ENCODE measurements at regions not wholly inside any gene's neighbourhood (a gene's known extent, or its start where the extent isn't known, plus 50 kb on each side); places are given as distances from the start of the nearest gene placed in this dataset.

DNA sequence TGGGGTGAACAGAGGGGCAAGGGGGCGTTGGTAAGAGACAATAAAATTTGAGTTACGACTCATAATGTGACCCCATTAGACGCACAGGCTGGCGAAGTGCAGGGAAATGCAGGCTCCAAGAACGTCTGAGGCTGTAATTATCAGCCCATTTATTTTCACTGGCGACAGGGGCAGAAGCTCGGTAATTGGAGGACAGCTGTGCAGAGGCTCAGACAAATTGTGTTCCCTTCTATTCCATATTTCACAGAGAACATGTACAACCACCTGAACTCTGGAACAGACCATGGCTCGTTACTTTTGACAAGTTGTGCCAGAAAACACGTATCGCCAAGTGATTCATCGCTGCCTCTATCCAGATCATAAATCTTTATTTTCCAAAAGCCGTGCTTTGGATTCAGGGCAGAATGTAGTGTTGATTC, 137.3 kb upstream of the FRMD4A start:
- H3K36me3 Mint-ChIP-seq (ENCODE audit: insufficient read depth) = no peaks in the 10 kb centered on the region
- peaks cover 59% of the 10 kb centered on the region for H3K27me3 Mint-ChIP-seq
- no peak overlapping the region for H3K4me3 Mint-ChIP-seq
- ATAC-seq (replicated peaks; ENCODE audit: extremely low read depth, poor library complexity, severe bottlenecking) (no peak), DNase-seq (ENCODE audit: low spot score in 2 of 2) (no peak)
- no peak overlapping the region for H3K27ac Mint-ChIP-seq (ENCODE audit: low read depth)
- H3K4me1 Mint-ChIP-seq = no peaks in the 10 kb centered on the region
- no peaks in the 10 kb centered on the region for H3K9me3 Mint-ChIP-seq

DNA sequence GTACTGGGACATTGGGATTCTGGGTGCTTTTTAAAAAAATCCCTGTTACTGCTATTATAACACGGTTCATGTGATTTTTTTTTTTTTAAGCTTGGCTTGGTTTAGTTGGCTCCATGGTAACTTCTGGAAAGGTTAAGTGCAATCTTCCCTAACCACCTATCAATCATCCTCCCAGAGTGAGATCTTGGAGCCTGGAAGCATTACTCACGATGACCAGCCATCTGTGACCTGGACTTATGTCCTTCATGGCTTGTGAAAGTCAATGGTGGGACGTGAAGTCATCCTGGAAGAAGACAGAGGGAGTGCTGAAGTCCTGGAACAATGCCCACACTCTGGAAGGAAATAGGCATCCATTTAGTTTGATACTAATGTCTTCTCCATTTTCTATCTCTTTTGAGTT, 135.5 kb upstream of the FRMD4A start:
- no peak overlapping the region for H3K27ac Mint-ChIP-seq (ENCODE audit: low read depth)
- ATAC-seq (replicated peaks; ENCODE audit: extremely low read depth, poor library complexity, severe bottlenecking) = no peak
- H3K4me3 Mint-ChIP-seq = no peak overlapping the region
- no peaks in the 10 kb centered on the region for H3K4me1 Mint-ChIP-seq
- DNase-seq (ENCODE audit: low spot score in 2 of 2) = no peak
- H3K9me3 Mint-ChIP-seq = no peaks in the 10 kb centered on the region
- H3K36me3 Mint-ChIP-seq (ENCODE audit: insufficient read depth) = no peaks in the 10 kb centered on the region
- H3K27me3 Mint-ChIP-seq = peaks cover 52% of the 10 kb centered on the region

DNA sequence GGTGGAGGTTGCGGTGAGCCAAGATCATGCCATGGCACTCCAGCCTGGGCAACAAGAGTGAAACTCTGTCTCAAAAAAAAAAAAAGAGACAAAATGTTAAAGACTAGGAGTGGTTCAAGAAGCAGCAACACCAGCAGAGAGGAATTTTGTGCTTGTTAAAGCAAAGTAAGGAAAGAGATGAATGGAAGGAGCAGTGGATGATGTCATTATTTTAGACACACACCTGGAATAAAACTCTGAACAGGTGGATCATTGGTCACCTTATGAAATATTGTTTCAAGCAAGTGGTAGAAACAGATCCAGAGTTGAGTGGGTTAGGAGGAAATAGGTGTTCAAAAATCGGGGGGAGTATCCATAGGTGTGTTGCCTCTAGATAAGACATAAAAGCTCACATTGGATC, 129.7 kb upstream of the FRMD4A start:
- ATAC-seq (replicated peaks; ENCODE audit: extremely low read depth, poor library complexity, severe bottlenecking) = no peak
- H3K4me3 Mint-ChIP-seq = no peak overlapping the region
- H3K36me3 Mint-ChIP-seq (ENCODE audit: insufficient read depth) = peaks cover 2% of the 10 kb centered on the region
- no peaks in the 10 kb centered on the region for H3K9me3 Mint-ChIP-seq
- H3K27ac Mint-ChIP-seq (ENCODE audit: low read depth) = no peak overlapping the region
- no peak for DNase-seq (ENCODE audit: low spot score in 2 of 2)
- no peaks in the 10 kb centered on the region for H3K4me1 Mint-ChIP-seq
- H3K27me3 Mint-ChIP-seq = peaks cover 30% of the 10 kb centered on the region

DNA sequence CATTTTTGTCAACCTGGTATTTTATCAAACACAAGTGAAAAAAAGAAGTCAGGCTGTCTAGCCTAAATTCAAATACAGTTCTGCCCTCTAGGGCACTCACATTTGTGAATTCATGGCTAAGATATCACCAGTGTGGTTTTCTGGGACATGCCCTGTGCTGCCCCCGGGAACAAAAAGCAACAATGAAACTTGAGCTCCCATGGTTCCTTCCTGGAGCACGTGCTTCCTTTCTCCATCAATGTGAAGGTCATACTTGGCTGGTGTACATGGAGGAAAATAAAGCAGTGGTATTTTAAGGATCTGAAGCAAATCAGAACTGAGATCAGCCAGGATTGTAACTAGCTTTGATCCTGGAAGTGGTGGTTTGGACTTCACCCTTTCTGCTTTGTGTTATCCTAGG, 128.9 kb upstream of the FRMD4A start:
- no peak overlapping the region for H3K27ac Mint-ChIP-seq (ENCODE audit: low read depth)
- peaks cover 2% of the 10 kb centered on the region for H3K36me3 Mint-ChIP-seq (ENCODE audit: insufficient read depth)
- H3K9me3 Mint-ChIP-seq = no peaks in the 10 kb centered on the region
- no peaks in the 10 kb centered on the region for H3K4me1 Mint-ChIP-seq
- ATAC-seq (replicated peaks; ENCODE audit: extremely low read depth, poor library complexity, severe bottlenecking) = no peak
- DNase-seq (ENCODE audit: low spot score in 2 of 2) = no peak
- H3K27me3 Mint-ChIP-seq = peaks cover 30% of the 10 kb centered on the region
- no peak overlapping the region for H3K4me3 Mint-ChIP-seq

DNA sequence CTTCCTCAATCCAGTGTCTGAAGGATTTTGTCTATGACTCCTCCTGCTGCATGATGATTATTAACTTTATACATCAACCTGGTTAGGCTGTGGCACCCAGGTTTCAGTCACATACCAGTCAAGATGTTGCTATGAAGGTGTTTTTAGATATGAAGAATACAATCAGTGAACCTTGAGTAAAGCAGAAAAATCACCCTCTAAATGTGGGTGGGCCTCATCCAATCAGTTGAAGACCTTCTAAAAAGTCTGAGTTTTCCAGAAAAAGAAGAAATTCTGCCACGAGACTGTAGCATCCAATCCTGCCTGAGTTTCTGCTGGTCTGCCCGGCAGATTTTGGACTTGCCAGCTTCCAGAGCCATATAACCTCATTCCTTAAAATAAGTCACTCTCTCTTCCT, 126.1 kb upstream of the FRMD4A start:
- no peaks in the 10 kb centered on the region for H3K9me3 Mint-ChIP-seq
- ATAC-seq (replicated peaks; ENCODE audit: extremely low read depth, poor library complexity, severe bottlenecking) = no peak
- H3K27ac Mint-ChIP-seq (ENCODE audit: low read depth) = no peak overlapping the region
- peaks cover 2% of the 10 kb centered on the region for H3K36me3 Mint-ChIP-seq (ENCODE audit: insufficient read depth)
- no peak overlapping the region for H3K4me3 Mint-ChIP-seq
- no peak for DNase-seq (ENCODE audit: low spot score in 2 of 2)
- H3K27me3 Mint-ChIP-seq = peaks cover 36% of the 10 kb centered on the region
- H3K4me1 Mint-ChIP-seq = no peaks in the 10 kb centered on the region

DNA sequence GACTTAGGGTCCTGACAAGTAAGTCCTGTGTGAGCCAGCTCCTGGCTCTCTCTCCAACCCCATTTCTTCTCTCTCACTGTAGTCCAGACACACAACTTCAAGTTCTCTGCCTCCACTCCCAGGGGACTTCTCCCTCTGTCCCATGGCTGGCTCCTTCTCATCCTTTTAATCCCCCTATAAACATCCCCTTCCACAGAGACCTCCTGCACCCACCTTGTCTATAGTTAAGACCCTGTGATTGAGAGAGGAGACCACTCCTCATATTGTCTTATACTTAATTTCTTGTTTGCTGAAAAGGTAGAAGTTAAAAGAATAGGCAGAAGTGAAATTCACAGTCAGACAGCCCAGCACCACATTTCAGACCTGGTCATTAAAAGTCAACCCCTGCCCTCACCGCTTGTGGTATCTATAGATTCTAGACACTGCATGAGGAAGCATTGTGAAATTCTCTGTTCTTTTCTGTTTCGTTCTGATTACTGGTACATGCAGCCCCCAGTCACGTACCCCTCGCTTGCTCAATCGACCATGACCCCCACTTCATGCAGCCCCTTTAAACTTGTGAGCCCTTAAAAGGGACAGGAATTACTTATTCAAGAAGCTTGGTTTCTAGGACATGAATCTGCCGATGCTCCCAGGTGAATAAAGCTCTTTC, 125.6 kb upstream of the FRMD4A start:
- no peak overlapping the region for H3K27ac Mint-ChIP-seq (ENCODE audit: low read depth)
- ATAC-seq (replicated peaks; ENCODE audit: extremely low read depth, poor library complexity, severe bottlenecking) (no peak), DNase-seq (ENCODE audit: low spot score in 2 of 2) (no peak)
- H3K9me3 Mint-ChIP-seq = no peaks in the 10 kb centered on the region
- peaks cover 2% of the 10 kb centered on the region for H3K36me3 Mint-ChIP-seq (ENCODE audit: insufficient read depth)
- H3K4me3 Mint-ChIP-seq = no peak overlapping the region
- no peaks in the 10 kb centered on the region for H3K4me1 Mint-ChIP-seq
- H3K27me3 Mint-ChIP-seq = peaks cover 36% of the 10 kb centered on the region

DNA sequence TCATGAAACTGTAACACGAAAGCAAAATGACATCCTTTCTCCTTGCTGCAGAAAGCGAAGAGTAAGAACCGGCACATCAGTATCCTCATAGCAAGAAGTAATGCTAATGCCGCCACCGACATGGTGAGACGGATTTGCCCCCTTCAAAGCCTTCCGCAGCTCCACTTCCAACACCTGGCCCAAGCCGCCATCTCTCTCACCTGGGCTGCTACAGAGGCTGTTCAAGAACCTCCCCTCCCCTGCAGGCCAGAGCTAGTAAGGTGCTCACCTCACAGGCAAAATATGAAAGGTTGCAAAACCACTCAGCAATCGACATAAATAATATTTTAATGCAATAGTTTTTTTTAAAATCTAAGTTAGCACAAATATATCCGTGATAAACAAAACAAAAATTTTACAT, 123.9 kb upstream of the FRMD4A start:
- H3K27ac Mint-ChIP-seq (ENCODE audit: low read depth) = no peak overlapping the region
- H3K9me3 Mint-ChIP-seq = no peaks in the 10 kb centered on the region
- DNase-seq (ENCODE audit: low spot score in 2 of 2) = no peak
- H3K36me3 Mint-ChIP-seq (ENCODE audit: insufficient read depth) = peaks cover 2% of the 10 kb centered on the region
- no peaks in the 10 kb centered on the region for H3K4me1 Mint-ChIP-seq
- H3K4me3 Mint-ChIP-seq = no peak overlapping the region
- ATAC-seq (replicated peaks; ENCODE audit: extremely low read depth, poor library complexity, severe bottlenecking) = no peak
- peaks cover 24% of the 10 kb centered on the region for H3K27me3 Mint-ChIP-seq

DNA sequence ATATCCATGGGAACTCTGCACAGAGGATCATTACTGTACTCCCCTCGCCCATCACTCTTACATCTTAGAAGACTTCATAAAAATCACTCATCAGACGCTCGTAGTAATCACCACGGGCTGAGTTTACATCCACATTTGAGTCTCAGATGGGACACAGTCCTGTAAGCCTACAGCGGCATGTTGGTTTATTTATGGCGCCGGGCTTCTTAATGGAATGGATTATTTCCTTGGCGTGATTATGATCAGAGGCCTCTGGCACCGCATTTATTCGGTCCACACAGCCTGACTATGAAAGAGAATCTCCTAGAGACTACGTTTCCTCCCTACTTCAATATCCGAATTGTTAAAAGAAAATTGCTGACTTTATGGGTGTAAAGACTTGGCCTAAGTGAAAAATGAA, 123.5 kb upstream of the FRMD4A start:
- ATAC-seq (replicated peaks; ENCODE audit: extremely low read depth, poor library complexity, severe bottlenecking) = no peak
- Mint-ChIP-seq H3K27me3 (peaks cover 24% of the 10 kb centered on the region), H3K27ac (ENCODE audit: low read depth) (no peak overlapping the region), H3K4me1 (no peaks in the 10 kb centered on the region), H3K4me3 (no peak overlapping the region), H3K9me3 (no peaks in the 10 kb centered on the region), H3K36me3 (ENCODE audit: insufficient read depth) (peaks cover 2% of the 10 kb centered on the region)
- no peak for DNase-seq (ENCODE audit: low spot score in 2 of 2)

DNA sequence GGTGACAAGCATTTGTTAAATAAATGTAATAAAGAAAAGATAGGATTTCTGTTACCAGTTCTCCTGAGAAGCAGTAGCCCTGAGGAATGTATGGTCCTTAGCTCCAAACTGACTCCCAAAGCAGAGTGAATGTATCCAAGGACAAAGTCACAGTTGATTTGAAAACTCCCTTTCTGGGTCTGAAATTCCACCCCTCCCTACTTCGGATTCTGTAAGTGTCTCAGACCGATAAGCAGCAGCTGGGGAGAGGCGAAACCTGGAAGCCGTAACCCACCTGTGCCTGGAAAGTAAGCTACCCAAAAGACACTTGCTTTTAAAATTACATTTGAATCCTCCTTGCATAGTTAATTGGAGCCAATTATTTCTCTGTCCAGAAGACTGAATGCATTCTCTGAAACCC, 122.9 kb upstream of the FRMD4A start:
- ATAC-seq (replicated peaks; ENCODE audit: extremely low read depth, poor library complexity, severe bottlenecking) = no peak
- DNase-seq (ENCODE audit: low spot score in 2 of 2) = no peak
- no peak overlapping the region for H3K4me3 Mint-ChIP-seq
- H3K4me1 Mint-ChIP-seq = no peaks in the 10 kb centered on the region
- H3K27me3 Mint-ChIP-seq = peaks cover 20% of the 10 kb centered on the region
- H3K36me3 Mint-ChIP-seq (ENCODE audit: insufficient read depth) = peaks cover 2% of the 10 kb centered on the region
- H3K9me3 Mint-ChIP-seq = no peaks in the 10 kb centered on the region
- no peak overlapping the region for H3K27ac Mint-ChIP-seq (ENCODE audit: low read depth)

DNA sequence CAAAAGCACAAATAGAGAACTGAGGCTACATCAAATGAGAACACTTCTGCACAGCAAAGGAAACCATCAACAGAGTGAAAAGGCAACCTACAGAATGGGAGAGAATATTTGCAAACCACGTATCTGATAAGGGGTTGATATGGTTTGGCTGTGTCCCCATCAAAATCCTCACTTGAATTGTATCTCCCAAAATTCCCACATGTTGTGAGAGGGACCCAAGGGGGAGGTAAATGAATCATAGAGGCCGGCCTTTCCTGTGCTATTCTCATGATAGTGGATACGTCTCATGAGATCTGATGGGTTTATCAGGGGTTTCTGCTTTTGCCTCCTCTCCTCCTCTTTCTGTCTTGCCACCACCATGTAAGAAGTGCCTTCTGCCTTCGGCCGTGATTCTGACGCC, 120.6 kb upstream of the FRMD4A start:
- Mint-ChIP-seq H3K4me3 (no peak overlapping the region), H3K27ac (ENCODE audit: low read depth) (no peak overlapping the region), H3K27me3 (peaks cover 17% of the 10 kb centered on the region)

DNA sequence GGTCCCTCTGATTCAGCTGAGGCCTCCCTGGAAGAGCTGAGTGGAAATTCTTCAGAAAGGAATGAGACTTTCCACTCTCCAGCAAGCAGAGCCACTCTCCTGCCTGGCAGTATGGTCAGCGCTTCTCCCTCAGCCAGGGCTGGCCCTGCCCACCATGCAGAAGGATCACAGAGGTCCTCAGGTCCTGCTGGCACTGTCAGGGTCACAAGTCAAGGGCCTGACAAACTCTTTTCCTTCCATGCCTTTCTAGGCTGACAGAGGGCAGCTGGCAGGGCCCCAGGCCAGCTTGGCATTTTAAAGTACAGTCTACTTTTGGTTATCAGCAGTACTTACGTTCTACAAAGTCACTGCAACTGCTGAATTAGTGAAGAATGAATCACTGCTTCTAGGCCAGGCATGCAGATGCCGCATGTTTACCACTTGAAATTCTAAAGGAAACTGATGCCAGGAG, 119.3 kb upstream of the FRMD4A start:
- Mint-ChIP-seq H3K9me3 (no peaks in the 10 kb centered on the region), H3K27me3 (peaks cover 25% of the 10 kb centered on the region), H3K4me3 (no peak overlapping the region), H3K36me3 (ENCODE audit: insufficient read depth) (no peaks in the 10 kb centered on the region), H3K27ac (ENCODE audit: low read depth) (no peak overlapping the region), H3K4me1 (no peaks in the 10 kb centered on the region)
- DNase-seq (ENCODE audit: low spot score in 2 of 2) (no peak), ATAC-seq (replicated peaks; ENCODE audit: extremely low read depth, poor library complexity, severe bottlenecking) (no peak)

More for the DNA sequence above, 120.6 kb upstream of the FRMD4A start:
- DNase-seq (ENCODE audit: low spot score in 2 of 2) (no peak), ATAC-seq (replicated peaks; ENCODE audit: extremely low read depth, poor library complexity, severe bottlenecking) (no peak)
- peaks cover 2% of the 10 kb centered on the region for H3K36me3 Mint-ChIP-seq (ENCODE audit: insufficient read depth)
- H3K9me3 Mint-ChIP-seq = no peaks in the 10 kb centered on the region
- no peaks in the 10 kb centered on the region for H3K4me1 Mint-ChIP-seq

DNA sequence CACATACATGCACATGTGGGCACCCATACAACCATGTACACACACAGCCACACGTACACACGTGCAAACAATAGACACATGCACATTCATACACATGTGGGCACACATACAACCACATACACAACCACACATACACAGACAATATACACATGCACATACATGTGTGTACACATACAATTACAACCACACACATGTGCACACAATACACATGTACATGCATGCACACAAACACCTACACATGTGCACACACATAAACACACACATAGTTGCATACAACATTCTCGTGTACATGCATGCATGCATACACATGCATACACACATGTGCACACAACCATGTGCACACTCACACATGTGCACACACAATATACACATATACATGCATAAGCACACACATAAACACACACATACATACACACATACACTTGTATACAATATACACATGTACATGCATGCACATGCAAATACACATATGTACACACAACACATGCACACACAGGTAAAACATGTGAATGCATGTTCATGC, 118.6 kb upstream of the FRMD4A start:
- H3K4me3 Mint-ChIP-seq = no peak overlapping the region
- H3K27ac Mint-ChIP-seq (ENCODE audit: low read depth) = no peak overlapping the region
- H3K4me1 Mint-ChIP-seq = no peaks in the 10 kb centered on the region
- no peak for DNase-seq (ENCODE audit: low spot score in 2 of 2)
- no peaks in the 10 kb centered on the region for H3K36me3 Mint-ChIP-seq (ENCODE audit: insufficient read depth)
- no peaks in the 10 kb centered on the region for H3K9me3 Mint-ChIP-seq
- H3K27me3 Mint-ChIP-seq = peaks cover 25% of the 10 kb centered on the region
- no peak for ATAC-seq (replicated peaks; ENCODE audit: extremely low read depth, poor library complexity, severe bottlenecking)

DNA sequence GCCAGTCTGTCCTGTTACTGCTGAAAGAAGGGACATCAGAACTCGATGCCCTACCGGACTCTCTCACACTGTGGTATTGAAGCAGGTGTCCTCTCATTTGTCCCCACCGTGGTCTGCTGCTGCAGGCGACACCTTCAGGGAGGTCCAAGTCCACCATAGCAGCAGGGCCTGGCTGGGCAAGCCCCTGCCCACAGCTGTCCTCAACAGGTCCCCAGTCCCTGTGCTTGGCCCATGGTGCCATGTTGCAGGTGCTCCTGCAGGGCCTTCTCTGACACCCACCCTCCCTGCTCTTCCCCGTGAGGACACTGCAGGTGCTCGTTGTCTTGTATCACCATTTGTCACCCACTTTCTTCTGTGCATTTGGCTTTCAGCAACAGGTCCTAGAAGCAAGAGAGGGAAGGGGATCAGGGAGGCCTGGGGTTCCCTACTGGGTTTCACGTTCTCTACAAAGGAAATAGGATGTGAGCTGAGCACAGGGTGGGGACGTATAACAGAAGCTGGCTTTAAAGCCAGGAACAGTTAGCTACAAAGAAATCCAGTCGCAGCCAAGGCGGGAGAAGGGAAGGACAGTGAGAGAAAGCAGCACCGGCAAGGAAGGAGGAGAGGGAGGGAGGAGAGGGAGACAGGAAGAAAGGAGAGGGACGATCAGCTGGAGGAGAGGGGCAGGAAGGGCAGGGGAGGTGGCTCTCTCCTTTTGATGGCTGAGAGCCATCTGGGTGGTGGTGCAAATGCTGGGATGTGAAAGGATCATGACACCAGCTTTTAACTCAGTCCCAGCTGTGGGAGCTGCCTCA, 117.7 kb upstream of the FRMD4A start:
- ATAC-seq (replicated peaks; ENCODE audit: extremely low read depth, poor library complexity, severe bottlenecking) (no peak), DNase-seq (ENCODE audit: low spot score in 2 of 2) (no peak)
- Mint-ChIP-seq H3K27me3 (peaks cover 25% of the 10 kb centered on the region), H3K27ac (ENCODE audit: low read depth) (no peak overlapping the region), H3K36me3 (ENCODE audit: insufficient read depth) (no peaks in the 10 kb centered on the region), H3K4me1 (no peaks in the 10 kb centered on the region), H3K9me3 (no peaks in the 10 kb centered on the region), H3K4me3 (no peak overlapping the region)

Measured in central memory CD8-positive, alpha-beta T cell (primary cell).